ENCODE measurements at regions not wholly inside any gene's neighbourhood (a gene's known extent, or its start where the extent isn't known, plus 50 kb on each side); places are given as distances from the start of the nearest gene placed in this dataset.

- H3K4me1 ChIP-seq (ENCODE audit: control insufficient read depth in 2 of 2, insufficient read depth in 2 of 2, low read length in 2 of 2), result peaks cover 12% of the 10 kb centered on the region in 2 donors
- H3K36me3 ChIP-seq (replicated peaks in 1 of 2; ENCODE audit: control extremely low read depth in 1 of 2, control insufficient read depth in 1 of 2, extremely low read depth in 1 of 2, insufficient read depth in 2 of 2, low read length in 1 of 2), result no peaks in the 10 kb centered on the region
- TF ChIP-seq EZH2 (IDR thresholded peaks at IDR 0.05; ENCODE audit: borderline replicate concordance, insufficient read depth, low read depth, low read length, poor library complexity, severe bottlenecking), result no peak
- no peak for TF ChIP-seq CTCF (IDR thresholded peaks at IDR 0.05)
- intact Hi-C loops (cut with micrococcal nuclease), result loop anchor here (10.0 kb wide), 1 partner anchor 369 kb away; no protein-coding TSS in a partner anchor
- H3K27me3 ChIP-seq (replicated peaks in 1 of 4; ENCODE audit: control extremely low read depth in 1 of 4, control insufficient read depth in 3 of 4, insufficient read depth in 4 of 4, low read length in 3 of 4), result peaks cover 0 to 33% (median 18%) of the 10 kb centered on the region in 4 experiments
- H4K20me1 ChIP-seq (ENCODE audit: control insufficient read depth, insufficient read depth, low read length, poor library complexity, severe bottlenecking), result no peaks in the 10 kb centered on the region
- H3K4me3 Mint-ChIP-seq, result no peak overlapping the region
- no peak overlapping the region for H3K9ac ChIP-seq (ENCODE audit: low read length)
- no peaks in the 10 kb centered on the region for H3K79me2 ChIP-seq (ENCODE audit: control insufficient read depth, insufficient read depth, low read length)
- ChIA-PET CTCF (interaction anchor here (1.0 kb wide), 1 partner anchor 19 kb away, joined by 3 read pairs; no protein-coding TSS in a partner anchor), POLR2A (no interaction called here)
- peak overlapping the region; percentile 62 for H2AFZ ChIP-seq (ENCODE audit: insufficient read depth, low read depth, low read length, poor library complexity, severe bottlenecking)
- peak overlapping the region in 1 of 5 experiments; percentile 25 for H3K4me3 ChIP-seq (ENCODE audit: control extremely low read depth in 1 of 5, extremely low read depth in 1 of 5, insufficient read depth in 1 of 5, low read depth in 2 of 5, low read length in 4 of 5)
- peaks cover 0 to 6% (median 0%) of the 10 kb centered on the region in 3 donors for H3K9me3 ChIP-seq (ENCODE audit: control extremely low read depth in 1 of 3, control insufficient read depth in 2 of 3, insufficient read depth in 1 of 3, low read length in 2 of 3)
- H3K27me3 Mint-ChIP-seq, result peaks cover 19% of the 10 kb centered on the region
- no peak overlapping the region for H3K27ac ChIP-seq (ENCODE audit: low read length in 2 of 2)
- peaks cover 4% of the 10 kb centered on the region for H3K4me1 Mint-ChIP-seq
- peak overlapping the region; percentile 72 for H3K4me2 ChIP-seq (replicated peaks; ENCODE audit: low read depth, low read length, poor library complexity, severe bottlenecking)
- ATAC-seq (ENCODE audit: low read depth) (no peak), DNase-seq (no peak)
- no peak overlapping the region for H3K27ac Mint-ChIP-seq
- no peaks in the 10 kb centered on the region for H3K9me3 Mint-ChIP-seq (ENCODE audit: insufficient read depth)
- 67% methylated on average over 12 of the region's 12 CpGs for WGBS (ENCODE audit: insufficient coverage)
These were observed 250.1 kb upstream of the RPL38 start for GRCh38 chr17:73953206-73954033.

GRCh38 chr17:73954951-73955350 is 248.5 kb upstream of the RPL38 start:
- H3K27me3 Mint-ChIP-seq, result peaks cover 15% of the 10 kb centered on the region
- H3K4me2 ChIP-seq (replicated peaks; ENCODE audit: low read depth, low read length, poor library complexity, severe bottlenecking), result no peak overlapping the region
- H3K79me2 ChIP-seq (ENCODE audit: control insufficient read depth, insufficient read depth, low read length), result no peaks in the 10 kb centered on the region
- ChIA-PET CTCF (interaction anchor here (0.7 to 1.1 kb wide), 2 partner anchors 309 to 525 kb away, joined by 3 read pairs; no protein-coding TSS in a partner anchor), POLR2A (no interaction called here)
- peaks cover 0 to 33% (median 18%) of the 10 kb centered on the region in 4 experiments for H3K27me3 ChIP-seq (replicated peaks in 1 of 4; ENCODE audit: control extremely low read depth in 1 of 4, control insufficient read depth in 3 of 4, insufficient read depth in 4 of 4, low read length in 3 of 4)
- TF ChIP-seq CTCF (IDR thresholded peaks at IDR 0.05) (no peak), EZH2 (IDR thresholded peaks at IDR 0.05; ENCODE audit: borderline replicate concordance, insufficient read depth, low read depth, low read length, poor library complexity, severe bottlenecking) (no peak)
- no peak overlapping the region for H3K9ac ChIP-seq (ENCODE audit: low read length)
- no peak overlapping the region for H3K27ac Mint-ChIP-seq
- peaks cover 12% of the 10 kb centered on the region in 2 donors for H3K4me1 ChIP-seq (ENCODE audit: control insufficient read depth in 2 of 2, insufficient read depth in 2 of 2, low read length in 2 of 2)
- no peak overlapping the region for H3K4me3 Mint-ChIP-seq
- no peak overlapping the region for H2AFZ ChIP-seq (ENCODE audit: insufficient read depth, low read depth, low read length, poor library complexity, severe bottlenecking)
- peaks cover under 1% of the 10 kb centered on the region for H3K9me3 Mint-ChIP-seq (ENCODE audit: insufficient read depth)
- peaks cover 4% of the 10 kb centered on the region for H3K4me1 Mint-ChIP-seq
- peaks cover 0 to 6% (median 0%) of the 10 kb centered on the region in 3 donors for H3K9me3 ChIP-seq (ENCODE audit: control extremely low read depth in 1 of 3, control insufficient read depth in 2 of 3, insufficient read depth in 1 of 3, low read length in 2 of 3)
- intact Hi-C loops (cut with micrococcal nuclease), result loop anchor here (10.0 kb wide), 1 partner anchor 370 kb away; no protein-coding TSS in a partner anchor
- no peaks in the 10 kb centered on the region for H4K20me1 ChIP-seq (ENCODE audit: control insufficient read depth, insufficient read depth, low read length, poor library complexity, severe bottlenecking)
- DNase-seq (no peak), ATAC-seq (ENCODE audit: low read depth) (no peak)
- no peaks in the 10 kb centered on the region for H3K36me3 ChIP-seq (replicated peaks in 1 of 2; ENCODE audit: control extremely low read depth in 1 of 2, control insufficient read depth in 1 of 2, extremely low read depth in 1 of 2, insufficient read depth in 2 of 2, low read length in 1 of 2)
- 77% methylated on average over 3 of the region's 5 CpGs for WGBS (ENCODE audit: insufficient coverage)
- H3K27ac ChIP-seq (ENCODE audit: low read length in 2 of 2), result no peak overlapping the region
- H3K4me3 ChIP-seq (ENCODE audit: control extremely low read depth in 1 of 5, extremely low read depth in 1 of 5, insufficient read depth in 1 of 5, low read depth in 2 of 5, low read length in 4 of 5), result no peak overlapping the region

Measured in B cell (primary cell).